Left cardiac atrium (tissue), 4 donors: ENCODE measurements at regions not wholly inside any gene's neighbourhood (a gene's known extent, or its start where the extent isn't known, plus 50 kb on each side); places are given as distances from the start of the nearest gene placed in this dataset.
"Not testable (repeated sequence)": the region's sequence is repeated elsewhere in the genome, so short reads cannot be mapped to it uniquely, and the experiment has no call there.

ENCODE experiments used
- ATAC-seq, 2 donors: fragments of 200-7000 bp; cut with Tn5 transposase; one replicate each; pipeline ENCODE4 v1.9.1; 2020; ENCODE audit warnings: mild to moderate bottlenecking in 2 of 2, moderate library complexity in 2 of 2
- DNase-seq: peaks from one replicate; pipeline ENCODE4 v3.0.0-alpha.2; 2020
- intact Hi-C, 2 donors: fragments of 100-400 bp; cut with DNase I; formaldehyde crosslinking; loops; one replicate each; pipeline versions ENCODE4 v1.14.1 to v1.15.1; 2022 to 2023
- donor health status: DM: no; HTN: yes; CAD: no.
- donor health status: DM: no; HTN: yes; CAD: no; lungs with severe emphysema.
- donor health status: DM: yes; HTN: yes; CAD: no.
- donor health status: Dilated cardiomyopathy.

DNA sequence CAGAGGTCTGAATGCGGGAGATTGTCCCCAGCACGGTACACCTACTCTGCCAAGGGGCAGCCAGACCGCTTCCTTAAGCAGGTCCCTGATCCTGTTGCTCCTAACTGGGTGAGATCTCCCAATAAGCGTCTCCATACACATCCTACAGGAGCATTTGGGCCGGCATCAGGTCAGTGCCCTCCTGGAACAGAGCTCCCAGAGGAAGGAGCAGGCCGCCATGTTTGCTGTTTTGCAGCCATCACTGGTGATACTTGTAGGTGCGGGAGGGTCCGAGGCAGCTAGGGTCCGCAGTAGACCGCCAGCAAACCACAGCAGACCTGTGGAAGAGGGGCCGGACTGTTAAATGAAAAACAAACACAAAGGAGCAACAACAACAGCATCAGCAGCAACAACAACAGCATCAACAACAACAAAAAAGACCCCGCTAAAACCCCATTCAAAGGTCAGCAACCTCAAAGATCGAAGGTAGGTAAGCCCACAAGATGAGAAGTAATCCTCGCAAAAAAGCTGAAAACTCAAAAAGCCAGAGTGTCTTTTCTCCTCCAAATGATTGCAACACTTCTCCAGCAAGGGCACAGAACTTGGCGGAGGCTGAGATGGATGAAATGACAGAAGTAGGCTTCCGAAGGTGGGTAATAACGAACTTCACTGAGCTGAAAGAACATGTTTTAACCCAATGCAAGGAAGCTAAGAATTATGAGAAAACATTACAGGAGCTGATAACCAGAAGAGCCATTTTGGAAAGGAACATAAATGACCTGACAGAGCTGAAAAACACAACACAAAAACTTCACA is 79.0 kb upstream of the CDH7 start:
- DNase-seq = no peak
- ATAC-seq = no peak

GRCh38 chr18:65670145-65670544 is 80.7 kb upstream of the CDH7 start:
- intact Hi-C loops, DNase-seq, ATAC-seq: not testable (repeated sequence)

More for the DNA sequence above, 79.0 kb upstream of the CDH7 start:
- intact Hi-C loops = no loop called here

- ATAC-seq = no peak
- no peak for DNase-seq
- intact Hi-C loops = no loop called here
These were observed 89.4 kb upstream of the CDH7 start for GRCh38 chr18:65661391-65661790.

- intact Hi-C loops = no loop called here
- ATAC-seq = no peak
- no peak for DNase-seq
These were observed 90.9 kb upstream of the CDH7 start for GRCh38 chr18:65659912-65660311.

DNA sequence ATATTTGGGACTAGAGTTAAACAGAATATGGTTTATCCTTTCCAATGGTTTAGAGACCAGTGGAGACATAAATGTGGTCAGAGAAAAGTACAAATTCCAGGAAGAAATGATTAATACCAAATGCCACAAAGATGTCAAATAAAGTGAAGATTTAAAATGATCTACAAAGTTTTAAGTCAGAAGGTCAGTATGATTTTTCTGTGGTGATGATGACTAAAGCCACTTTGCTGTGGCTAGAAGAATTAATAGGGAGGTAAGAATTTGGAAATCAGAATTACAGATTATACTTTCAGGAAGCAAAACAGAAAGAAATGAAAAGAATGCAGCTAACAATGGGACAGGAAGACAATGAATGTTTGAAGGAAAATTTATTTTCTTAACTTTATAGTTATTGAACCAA is 91.5 kb upstream of the CDH7 start:
- DNase-seq (no peak), ATAC-seq (no peak)
- intact Hi-C loops = no loop called here

GRCh38 chr18:65651192-65651591 is 99.6 kb upstream of the CDH7 start:
- DNase-seq (no peak), ATAC-seq (no peak)
- intact Hi-C loops = no loop called here

GRCh38 chr18:65632236-65632635 is 118.6 kb upstream of the CDH7 start:
- DNase-seq = no peak
- ATAC-seq = no peak
- intact Hi-C loops = no loop called here

GRCh38 chr18:65631766-65632165 is 119.0 kb upstream of the CDH7 start:
- intact Hi-C loops = no loop called here

DNA sequence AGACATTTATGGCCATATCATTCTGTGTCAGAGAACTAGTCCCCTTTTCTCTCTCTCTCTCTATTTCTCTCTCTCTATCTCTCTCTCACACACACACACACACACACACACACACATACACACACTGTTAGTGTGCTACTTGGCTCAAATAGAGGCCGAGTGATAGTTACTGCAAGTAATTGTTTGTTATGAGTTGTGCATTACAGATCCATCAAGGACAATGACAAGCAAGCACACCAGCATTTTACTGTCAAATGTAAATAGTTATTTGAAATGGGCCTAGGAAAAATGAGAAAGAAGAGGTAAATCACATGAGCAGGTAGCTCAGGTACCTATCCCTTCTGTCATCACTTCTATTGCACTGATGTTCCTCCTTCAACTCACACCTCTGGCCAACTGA is 122.4 kb upstream of the CDH7 start:
- intact Hi-C loops = no loop called here
- no peak for ATAC-seq
- DNase-seq = no peak

More at GRCh38 chr18:65631766-65632165, 119.0 kb upstream of the CDH7 start:
- ATAC-seq = no peak
- DNase-seq = no peak

- intact Hi-C loops = no loop called here
- ATAC-seq (no peak), DNase-seq (no peak)
These were observed 127.1 kb upstream of the CDH7 start for GRCh38 chr18:65623676-65624075.

- DNase-seq (no peak), ATAC-seq (no peak)
- intact Hi-C loops = no loop called here
These were observed 128.4 kb upstream of the CDH7 start for GRCh38 chr18:65622436-65622835.

DNA sequence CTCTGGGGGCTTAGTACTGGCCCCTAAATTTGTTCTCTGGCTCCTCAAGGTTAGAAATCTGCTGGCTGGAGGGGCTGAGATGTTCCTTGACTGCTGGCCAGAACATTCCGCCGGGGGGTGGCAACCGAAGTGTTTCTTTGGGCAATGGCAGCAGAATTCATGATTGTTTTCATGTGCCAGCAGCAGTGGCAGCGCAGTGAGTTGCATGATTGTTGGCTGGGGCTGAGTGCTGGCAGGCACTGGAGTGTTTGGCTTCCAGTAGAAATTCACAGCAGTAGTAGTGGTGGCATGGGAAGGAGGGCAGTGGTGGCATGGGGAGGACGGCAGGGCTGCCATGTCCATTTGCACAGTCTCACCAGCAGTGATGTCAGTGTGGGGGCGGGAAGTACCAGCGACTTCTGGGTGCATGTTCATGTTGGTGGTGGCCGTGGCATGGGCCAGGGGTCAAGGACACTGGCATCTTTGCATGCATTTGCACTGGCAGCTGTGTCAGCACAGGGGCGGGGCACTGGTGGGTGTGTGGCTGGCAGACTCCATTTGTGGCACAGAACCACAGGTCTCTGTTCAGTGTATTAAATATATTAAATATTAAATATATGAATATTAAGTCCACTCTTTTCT is 130.6 kb upstream of the CDH7 start:
- ATAC-seq (no peak), DNase-seq (no peak)
- intact Hi-C loops = no loop called here

DNA sequence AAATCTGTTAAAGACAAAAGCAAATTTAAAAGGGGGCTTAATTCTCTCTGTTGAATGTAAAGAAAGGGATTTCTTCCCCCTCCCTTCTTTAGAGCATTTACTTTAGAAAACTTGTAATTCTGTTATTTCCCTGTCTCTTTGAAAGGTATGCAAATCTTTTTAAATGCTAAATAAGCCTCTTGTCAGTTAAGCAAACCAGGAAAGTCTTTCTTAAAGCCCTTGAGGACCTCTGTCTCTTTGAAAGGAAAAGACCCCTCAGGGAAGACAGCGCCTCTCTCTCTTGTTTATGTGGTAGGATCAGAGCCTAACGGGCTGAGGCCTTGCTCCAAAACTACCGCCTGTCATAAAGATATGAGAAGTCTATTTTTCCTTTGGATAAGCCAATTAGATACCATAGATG is 139.9 kb upstream of the CDH7 start:
- ATAC-seq = no peak
- intact Hi-C loops = no loop called here
- DNase-seq = no peak

DNA sequence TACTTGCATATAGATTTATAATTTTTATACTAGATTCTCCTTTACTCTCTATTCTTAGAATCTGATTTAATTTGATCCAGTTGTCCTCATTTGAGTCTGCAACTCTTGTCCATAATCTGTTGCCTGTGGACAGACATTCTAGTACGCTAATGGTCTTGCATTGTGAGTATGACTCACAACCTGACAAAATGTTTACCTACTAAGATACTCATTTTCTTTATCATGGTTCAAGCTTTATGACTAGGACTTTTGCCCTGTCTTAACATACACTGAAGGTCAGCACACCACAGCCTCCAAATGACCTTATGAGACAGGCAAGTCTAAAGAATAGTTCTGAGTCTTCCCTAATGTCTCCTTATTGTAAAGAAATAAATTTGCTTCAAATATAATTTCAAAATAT is 142.3 kb upstream of the CDH7 start:
- no peak for ATAC-seq
- intact Hi-C loops = no loop called here

GRCh38 chr18:65607161-65607560 is 143.7 kb upstream of the CDH7 start:
- no peak for ATAC-seq
- no peak for DNase-seq
- intact Hi-C loops = no loop called here

More for the DNA sequence above, 142.3 kb upstream of the CDH7 start:
- no peak for DNase-seq

- no peak for DNase-seq
These were observed 144.2 kb upstream of the CDH7 start for GRCh38 chr18:65606551-65607130.

DNA sequence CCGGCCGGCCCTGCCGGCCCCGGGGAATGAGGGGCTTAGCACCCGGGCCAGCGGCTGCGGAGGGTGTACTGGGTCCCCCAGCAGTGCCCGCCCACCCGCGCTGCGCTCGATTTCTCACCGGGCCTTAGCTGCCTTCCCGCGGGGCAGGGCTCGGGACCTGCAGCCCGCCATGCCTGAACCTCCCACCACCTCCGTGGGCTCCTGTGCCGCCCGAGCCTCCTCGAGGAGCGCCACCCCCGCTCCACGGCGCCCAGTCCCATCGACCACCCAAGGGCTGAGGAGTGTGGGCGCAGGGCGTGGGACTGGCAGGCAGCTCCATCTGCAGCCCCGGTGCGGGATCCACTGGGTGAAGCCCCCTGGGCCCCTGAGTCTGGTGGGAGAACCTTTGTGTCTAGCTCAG is 145.5 kb upstream of the CDH7 start:
- DNase-seq, ATAC-seq, intact Hi-C loops: not testable (repeated sequence)

More at GRCh38 chr18:65606551-65607130, 144.2 kb upstream of the CDH7 start:
- intact Hi-C loops = no loop called here
- no peak for ATAC-seq

DNA sequence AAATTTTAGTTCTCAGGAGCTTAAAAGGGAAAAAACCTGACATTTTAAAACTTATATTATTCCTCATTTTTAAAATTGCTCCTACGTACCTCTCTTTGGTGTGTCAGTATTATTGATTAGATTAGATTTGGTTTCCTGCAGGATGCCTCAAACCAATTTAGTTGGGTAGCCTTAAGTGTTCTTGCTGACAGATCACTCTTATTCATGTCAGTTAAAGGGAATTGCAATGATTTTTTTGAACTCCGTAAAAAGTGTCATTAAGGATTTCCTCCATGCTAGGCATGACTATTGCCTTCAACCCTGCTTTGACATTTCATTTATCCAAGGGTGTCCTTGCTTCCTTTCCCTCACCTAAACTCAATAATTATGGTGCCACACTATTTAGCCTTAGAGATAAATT is 149.0 kb upstream of the CDH7 start:
- no peak for ATAC-seq

GRCh38 chr18:65592435-65592834 is 158.4 kb upstream of the CDH7 start:
- DNase-seq (no peak), ATAC-seq (no peak)
- intact Hi-C loops = no loop called here

More for the DNA sequence above, 149.0 kb upstream of the CDH7 start:
- DNase-seq = no peak
- intact Hi-C loops = no loop called here

- DNase-seq = no peak
- intact Hi-C loops = no loop called here
- ATAC-seq = no peak
These were observed 163.3 kb upstream of the CDH7 start for GRCh38 chr18:65587491-65587890.
